NCI-H82 (cell line): ENCODE measurements at regions not wholly inside any gene's neighbourhood (a gene's known extent, or its start where the extent isn't known, plus 50 kb on each side); places are given as distances from the start of the nearest gene placed in this dataset.
"Not testable (repeated sequence)": the region's sequence is repeated elsewhere in the genome, so short reads cannot be mapped to it uniquely, and the experiment has no call there.

Experiments used
- DNase-seq: peaks from one replicate; lab custom pipeline; 2025; lab: John Stamatoyannopoulos, UW

DNA sequence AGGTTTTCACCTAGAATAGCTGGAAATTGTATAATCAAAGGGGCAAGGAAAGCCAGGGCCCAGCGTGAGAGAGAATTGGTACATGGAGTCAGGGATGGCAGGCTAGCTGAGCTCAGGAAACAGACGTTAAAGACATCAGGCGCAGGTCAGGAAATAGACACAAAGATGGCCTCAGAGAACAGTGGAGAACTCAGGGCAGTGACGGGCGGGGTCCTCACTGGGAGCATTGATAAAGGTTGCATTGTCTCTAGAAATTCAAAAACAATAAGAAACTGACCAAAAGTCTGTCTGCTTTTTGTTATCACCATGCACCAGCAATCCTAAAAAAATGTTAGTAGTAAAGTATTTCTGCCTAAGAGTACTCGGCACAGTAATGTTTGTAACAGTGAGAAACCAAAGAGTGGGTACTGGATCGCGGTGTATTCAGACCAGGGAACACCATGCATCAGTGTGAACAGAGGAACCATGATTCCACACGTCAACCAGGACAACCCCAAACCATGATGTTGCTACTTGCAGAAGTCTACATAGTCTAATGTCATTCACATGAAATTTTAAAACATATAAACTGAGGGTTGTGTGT is 81.9 kb upstream of the AUTS2 start:
- DNase-seq, result no peak

DNA sequence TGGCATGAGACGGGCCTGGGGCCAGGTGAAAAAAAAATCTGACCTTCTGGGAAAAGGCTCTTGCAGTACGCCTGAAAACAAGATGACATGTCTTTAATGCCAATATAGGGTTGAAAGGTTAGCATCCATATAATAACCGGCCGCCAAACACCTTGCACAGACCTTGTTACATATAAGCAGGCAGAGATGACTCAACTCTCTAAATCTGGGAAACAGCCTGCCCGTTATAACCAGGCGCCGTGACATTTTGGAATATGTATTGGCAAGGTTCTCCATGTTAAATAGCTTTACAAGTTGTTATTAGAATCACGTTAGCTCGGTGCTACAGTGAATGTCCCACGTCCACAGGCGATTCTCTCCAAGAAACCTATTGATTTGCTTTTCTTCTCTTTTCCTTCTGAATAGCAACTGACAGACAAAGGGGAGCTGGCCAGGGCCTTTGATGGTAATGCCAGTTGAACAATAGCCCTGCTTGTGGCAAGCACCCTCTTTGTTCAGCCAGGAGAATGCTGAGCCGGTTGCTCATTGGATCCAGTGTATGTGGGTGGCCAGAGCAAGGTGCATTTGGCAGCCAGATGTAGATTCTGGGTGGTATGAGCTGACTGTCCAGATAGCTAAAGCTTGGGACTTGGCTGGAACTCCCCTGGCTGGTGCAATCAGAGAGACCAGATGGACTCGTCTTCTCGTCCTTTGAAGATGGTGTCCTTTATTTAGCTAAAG is 80.1 kb upstream of the AUTS2 start:
- DNase-seq, result no peak

DNA sequence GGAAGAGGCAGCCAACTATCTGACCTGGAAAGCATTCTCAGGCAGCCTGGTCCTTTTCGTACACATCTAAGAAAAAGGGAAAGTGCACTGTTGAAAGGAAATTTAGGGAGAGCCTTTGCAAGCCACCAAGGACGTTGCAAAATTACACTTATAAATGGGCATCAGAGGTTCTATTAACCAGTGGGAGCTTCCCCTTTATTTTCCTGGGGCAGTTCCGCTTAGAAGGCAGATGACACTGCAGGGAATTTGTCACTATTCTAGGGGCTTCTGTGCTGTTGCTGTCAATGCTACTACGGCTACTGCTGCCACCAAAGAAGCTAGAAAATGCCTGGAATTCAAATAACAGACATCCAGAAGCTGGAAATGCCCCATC is 79.6 kb upstream of the AUTS2 start:
- no peak for DNase-seq

DNA sequence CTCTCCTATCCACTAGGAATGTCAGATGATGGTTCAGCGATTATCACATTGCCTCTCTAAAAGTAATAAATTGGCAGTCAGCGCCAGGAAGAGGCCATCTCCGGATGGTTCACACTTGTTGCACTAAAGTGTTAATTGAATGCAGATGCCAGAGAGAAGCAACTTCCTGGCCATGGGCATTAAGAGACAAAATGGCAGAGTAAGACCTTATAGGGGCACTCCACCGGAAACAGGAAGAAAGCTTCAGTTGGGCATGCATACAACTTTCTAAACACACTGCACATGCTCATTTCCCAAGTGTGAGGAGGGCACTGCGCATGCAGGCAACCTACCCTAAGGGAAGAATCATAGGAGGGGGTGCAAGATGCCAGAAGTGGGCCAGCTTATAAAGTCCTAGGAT is 71.7 kb upstream of the AUTS2 start:
- DNase-seq, result no peak

DNA sequence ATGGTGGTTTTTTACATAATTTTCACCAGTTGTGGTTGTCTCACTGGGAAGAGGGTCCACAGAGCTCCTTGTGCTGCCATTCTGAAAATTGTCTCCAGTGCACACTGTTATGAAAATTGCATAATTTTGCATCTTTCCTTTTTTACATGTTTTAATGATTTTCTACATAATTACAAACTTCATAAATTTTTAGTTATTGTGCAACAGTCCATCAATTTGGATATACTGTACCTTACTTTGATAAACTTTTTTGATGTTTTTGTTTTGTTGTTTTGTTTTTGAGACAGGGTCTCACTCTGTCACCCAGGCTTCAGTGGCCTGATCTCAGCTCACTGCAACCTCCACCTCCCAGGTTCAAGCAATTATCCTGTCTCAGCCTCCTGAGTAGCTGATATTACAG is 70.6 kb upstream of the AUTS2 start:
- no peak for DNase-seq

DNA sequence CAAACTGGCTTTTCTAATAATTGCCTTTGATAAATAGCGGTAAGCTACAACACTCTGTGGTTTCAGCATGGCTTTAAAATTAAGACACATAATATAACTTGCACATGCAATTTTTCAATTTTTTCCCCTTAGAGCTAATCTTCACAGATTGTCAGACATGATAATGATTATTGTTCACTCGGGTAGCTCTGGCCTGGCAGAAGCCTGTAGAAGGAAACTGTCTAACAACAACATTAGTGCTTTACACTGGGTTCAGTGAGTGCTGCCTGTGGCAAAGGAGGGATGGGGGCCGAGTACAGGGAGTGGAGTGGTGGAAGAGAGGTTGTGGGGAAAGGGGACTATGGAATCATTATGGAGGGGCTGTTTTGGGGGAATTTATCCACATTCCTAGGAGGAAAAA is 67.2 kb upstream of the AUTS2 start:
- DNase-seq, result no peak

DNA sequence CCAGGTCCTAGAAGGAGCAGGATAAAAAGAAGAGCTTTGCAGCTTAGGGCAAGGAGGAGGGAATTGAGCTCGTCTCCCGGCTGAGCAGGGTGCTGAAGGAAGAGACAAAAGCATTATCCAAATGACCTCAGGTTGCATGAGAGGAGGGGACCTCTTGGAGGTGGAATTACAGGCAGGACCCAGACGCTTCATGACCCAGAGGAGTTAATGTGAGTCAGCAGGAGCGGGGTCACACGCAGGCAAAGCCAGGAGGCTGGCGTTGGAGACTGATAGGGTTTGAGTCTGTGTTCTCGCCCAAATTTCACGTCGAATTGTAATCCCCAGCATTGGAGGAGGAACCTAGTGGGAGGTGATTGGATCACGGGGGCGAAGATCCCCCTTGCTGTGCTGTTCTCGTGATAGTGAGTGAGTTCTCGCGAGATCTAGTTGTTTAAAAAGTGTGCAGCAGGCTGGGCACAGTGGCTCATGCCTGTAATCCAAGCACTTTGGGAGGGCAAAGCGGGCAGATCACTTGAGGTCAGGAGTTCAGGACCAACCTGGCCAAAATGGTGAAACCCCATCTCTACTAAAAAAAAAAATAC is 63.7 kb upstream of the AUTS2 start:
- peak; percentile 22 for DNase-seq

DNA sequence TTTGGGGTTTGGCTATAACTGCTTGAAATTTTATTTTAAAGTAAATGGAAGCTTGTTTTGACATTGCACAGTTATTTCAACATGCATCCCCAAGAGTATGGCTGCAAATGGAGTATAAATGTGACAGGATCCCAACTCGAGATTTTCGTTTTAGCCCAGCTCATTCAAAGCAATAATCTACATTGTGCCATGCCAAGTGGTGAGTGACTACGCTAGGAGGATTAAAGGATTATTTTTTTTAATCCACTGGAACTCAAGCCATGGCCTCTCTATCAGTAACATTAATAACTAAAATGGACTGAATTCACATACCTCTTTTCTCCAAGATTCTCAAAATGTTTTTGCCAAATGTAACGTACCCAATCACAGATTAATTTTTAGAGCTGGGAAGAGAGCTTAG is 60.6 kb upstream of the AUTS2 start:
- peak; percentile 85 for DNase-seq

DNA sequence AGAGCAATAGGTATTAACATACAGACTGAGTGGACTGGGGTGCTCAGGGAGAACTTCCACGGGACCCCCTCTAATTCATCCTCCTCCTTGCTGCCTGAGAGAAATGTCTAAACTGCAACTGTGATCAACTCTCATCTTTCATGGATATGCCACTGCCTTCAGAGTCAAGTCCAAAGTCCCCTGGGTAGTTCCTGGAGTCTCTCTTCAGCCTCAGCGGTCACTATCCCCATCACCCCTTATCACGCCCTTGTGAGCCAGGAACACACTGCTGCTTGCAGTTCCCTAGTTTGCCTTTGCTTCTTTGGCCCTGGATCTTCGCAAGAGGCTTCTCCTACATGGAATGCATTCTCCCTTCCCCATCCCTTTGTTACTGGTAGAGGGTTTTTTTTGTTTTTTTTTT is 58.7 kb upstream of the AUTS2 start:
- no peak for DNase-seq

DNA sequence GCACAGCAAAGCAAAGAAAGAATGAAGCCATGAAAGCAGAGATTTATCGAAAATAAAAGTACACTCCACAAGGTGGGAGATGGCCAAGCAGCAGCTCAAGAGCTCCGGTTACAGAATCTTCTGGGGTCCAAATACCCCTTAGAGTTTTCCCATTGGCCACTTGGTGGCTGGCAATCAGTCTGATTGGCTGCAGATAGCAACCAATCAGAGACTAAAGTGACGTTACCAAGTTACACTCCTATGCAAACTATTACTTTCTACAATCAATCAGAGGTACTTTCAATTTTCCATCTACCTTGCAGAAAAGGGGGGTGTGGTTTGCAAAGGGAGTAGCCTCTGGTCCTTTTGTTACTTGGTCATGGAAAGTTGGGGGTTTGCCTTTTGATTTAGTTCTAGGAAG is 58.0 kb upstream of the AUTS2 start:
- no peak for DNase-seq

DNA sequence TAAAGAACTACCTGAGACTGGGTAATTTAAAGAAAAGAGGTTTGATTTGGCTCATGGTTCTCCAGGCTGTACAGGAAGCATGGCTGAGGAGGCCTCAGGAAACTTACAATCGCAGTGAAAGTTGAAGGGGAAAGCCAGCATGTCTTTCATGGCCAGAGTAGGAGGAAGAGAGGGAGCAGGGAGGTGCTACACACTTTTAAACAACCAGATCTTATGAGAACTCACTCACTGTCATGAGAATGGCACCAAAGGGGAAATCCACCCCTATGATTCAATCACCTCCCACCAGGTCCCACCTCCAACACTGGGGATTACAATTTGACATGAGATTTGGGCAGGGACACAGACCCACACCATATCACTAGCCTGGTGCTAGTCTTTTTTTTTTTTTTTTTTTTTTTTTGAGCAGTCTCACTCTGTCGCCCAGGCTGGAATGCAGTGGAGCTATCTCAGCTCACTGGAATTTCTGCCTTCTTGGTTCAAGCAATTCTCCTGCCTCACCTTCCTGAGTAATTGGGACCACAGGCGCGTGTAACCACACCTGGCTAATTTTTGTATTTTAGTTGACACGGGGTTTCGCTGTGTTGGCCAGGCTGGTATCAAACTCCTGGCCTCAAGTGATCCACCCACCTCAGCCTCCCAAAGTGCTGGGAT is 56.4 kb upstream of the AUTS2 start:
- not testable (repeated sequence) for DNase-seq

DNA sequence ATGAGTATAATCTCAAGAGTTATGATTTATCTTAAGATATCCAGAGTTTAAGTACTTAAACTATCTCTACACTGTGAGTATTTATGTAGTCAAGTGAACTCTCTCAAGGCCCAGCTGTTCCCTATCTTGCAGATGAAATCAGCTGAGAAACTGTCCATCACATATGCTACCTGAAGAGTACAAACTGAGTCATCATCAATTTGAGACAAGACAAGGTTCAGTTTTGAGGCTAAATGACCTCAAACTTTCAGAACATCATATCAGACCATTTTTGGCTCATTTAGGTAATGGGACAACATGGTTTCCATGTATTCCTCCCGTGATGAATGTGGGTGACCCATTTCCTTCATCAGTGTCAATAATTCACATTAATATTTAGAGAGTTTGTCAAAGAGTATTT is 53.1 kb upstream of the AUTS2 start:
- no peak for DNase-seq
